Nephron (organoid): ENCODE measurements at regions not wholly inside any gene's neighbourhood (a gene's known extent, or its start where the extent isn't known, plus 50 kb on each side); places are given as distances from the start of the nearest gene placed in this dataset.

Experiments
- H3K27ac Mint-ChIP-seq, 3 experiments: 2 replicates each; pipeline ENCODE4 v1.8.0; 2020; ENCODE audit warnings: mixed read lengths in 3 of 3, mild to moderate bottlenecking in 2 of 3, moderate library complexity in 1 of 3
- H3K27me3 Mint-ChIP-seq: 2 replicates; pipeline ENCODE4 v1.8.0; 2021; ENCODE audit warnings: low read depth, mild to moderate bottlenecking, moderate library complexity, mixed read lengths
- H3K36me3 Mint-ChIP-seq: 2 replicates; pipeline ENCODE4 v1.8.0; 2020; ENCODE audit warnings: low read depth, mixed read lengths
- H3K4me1 Mint-ChIP-seq: 2 replicates; pipeline ENCODE4 v1.8.0; 2020; ENCODE audit warnings: mixed read lengths
- H3K4me3 Mint-ChIP-seq, 3 experiments: 2 replicates each; pipeline ENCODE4 v1.8.0; 2020; ENCODE audit warnings: mild to moderate bottlenecking in 3 of 3, mixed read lengths in 3 of 3, moderate library complexity in 2 of 3
- H3K9me3 Mint-ChIP-seq: 2 replicates; pipeline ENCODE4 v1.8.0; 2020; ENCODE audit warnings: mixed read lengths
- TF ChIP-seq, protein P1 (sequence below), 3 experiments: fragments of 200-600 bp; sonication (generic); IDR thresholded peaks; one replicate each; pipeline ENCODE4 v1.5.0; 2021; ENCODE audit warnings: antibody characterized with exemption in 3 of 3; ENCODE audit not compliant: unreplicated experiment in 3 of 3

DNA sequence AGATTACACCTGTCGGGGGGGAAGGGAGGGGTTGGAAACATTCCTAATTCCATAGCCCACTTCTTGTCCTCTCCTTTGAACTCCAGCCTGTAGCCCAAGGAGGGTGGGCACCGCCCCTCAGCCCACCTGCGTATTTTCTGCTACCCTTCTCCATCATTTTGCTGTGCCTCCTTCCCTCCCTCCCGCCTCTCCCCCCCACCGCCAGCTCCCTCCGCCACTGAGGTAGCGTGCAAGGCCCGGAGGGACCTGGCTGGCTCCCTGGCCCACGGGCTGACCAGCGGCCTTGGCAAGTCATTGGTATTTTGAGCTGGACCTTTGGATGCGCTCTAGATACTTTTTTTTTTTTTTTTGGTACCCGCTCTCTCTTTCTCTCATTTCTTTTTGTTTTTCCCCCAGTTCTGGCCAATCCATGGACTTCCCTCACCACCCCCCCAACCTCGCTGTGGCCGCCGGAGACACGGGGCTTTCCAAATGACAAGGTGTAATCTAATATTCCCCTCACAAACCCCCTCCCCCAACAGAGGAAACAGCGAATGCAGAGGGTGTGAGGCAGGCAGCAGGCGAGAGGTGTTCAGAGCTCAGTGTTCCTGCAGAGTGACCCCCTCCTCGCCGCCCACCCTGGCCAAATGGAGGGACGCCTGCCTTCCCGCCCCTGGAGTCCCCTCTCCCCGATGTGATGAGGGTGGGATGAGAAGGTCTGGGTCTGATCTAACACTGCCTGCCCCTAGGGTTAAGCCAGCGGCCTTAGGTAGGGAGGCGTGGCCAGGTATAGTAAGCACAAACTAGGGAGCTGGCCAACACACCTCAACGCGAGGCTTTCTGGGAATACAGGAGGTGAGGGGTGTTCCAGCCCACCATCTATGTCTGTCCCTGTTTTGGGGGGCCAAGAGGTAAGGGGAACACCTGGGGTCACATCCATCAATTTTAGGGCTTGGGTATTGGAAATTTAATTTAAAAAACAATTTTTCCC is 89.2 kb downstream of the PTPRS start:
- TF ChIP-seq, protein P1, sequence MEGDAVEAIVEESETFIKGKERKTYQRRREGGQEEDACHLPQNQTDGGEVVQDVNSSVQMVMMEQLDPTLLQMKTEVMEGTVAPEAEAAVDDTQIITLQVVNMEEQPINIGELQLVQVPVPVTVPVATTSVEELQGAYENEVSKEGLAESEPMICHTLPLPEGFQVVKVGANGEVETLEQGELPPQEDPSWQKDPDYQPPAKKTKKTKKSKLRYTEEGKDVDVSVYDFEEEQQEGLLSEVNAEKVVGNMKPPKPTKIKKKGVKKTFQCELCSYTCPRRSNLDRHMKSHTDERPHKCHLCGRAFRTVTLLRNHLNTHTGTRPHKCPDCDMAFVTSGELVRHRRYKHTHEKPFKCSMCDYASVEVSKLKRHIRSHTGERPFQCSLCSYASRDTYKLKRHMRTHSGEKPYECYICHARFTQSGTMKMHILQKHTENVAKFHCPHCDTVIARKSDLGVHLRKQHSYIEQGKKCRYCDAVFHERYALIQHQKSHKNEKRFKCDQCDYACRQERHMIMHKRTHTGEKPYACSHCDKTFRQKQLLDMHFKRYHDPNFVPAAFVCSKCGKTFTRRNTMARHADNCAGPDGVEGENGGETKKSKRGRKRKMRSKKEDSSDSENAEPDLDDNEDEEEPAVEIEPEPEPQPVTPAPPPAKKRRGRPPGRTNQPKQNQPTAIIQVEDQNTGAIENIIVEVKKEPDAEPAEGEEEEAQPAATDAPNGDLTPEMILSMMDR (IDR thresholded peaks at IDR 0.05; ENCODE audit: unreplicated experiment in 3 of 3): no peak
- Mint-ChIP-seq H3K27ac (no peak overlapping the region), H3K36me3 (peaks cover 68% of the 10 kb centered on the region)

DNA sequence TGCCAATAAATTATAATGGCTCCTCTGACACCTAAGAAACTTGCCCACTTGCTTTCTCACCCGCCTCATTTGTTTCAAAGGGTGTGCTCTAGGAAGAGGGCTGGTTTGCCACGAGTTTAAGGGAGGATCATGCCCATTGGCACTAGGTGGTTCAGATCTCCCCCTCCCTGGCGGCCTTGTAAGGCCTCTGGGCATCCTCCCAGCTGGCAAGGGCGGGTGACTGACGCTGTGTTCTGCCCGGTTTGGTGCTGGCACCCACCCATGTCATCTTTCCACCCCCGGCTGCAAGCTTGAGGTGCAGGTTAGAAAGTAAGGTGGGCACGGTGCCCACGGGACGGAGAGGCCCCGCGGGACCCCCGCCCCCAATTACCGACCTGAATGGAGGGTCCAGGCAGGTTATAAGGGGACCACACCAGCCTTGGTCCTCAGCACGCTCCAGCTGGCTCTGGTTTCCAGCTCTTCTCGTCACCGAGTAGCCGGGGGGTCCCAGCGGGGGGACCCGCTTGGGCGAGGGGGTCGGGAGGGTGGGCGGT is 90.4 kb downstream of the PTPRS start:
- Mint-ChIP-seq H3K27me3 (no peaks in the 10 kb centered on the region), H3K27ac (no peak overlapping the region), H3K4me1 (no peaks in the 10 kb centered on the region), H3K36me3 (peaks cover 68% of the 10 kb centered on the region), H3K4me3 (no peak overlapping the region), H3K9me3 (peaks cover 9% of the 10 kb centered on the region)
- TF ChIP-seq, protein P1 (IDR thresholded peaks at IDR 0.05; ENCODE audit: unreplicated experiment in 3 of 3): no peak

More for the DNA sequence above, 89.2 kb downstream of the PTPRS start:
- Mint-ChIP-seq H3K4me1 (no peaks in the 10 kb centered on the region), H3K4me3 (no peak overlapping the region), H3K27me3 (no peaks in the 10 kb centered on the region), H3K9me3 (peaks cover 20% of the 10 kb centered on the region)

DNA sequence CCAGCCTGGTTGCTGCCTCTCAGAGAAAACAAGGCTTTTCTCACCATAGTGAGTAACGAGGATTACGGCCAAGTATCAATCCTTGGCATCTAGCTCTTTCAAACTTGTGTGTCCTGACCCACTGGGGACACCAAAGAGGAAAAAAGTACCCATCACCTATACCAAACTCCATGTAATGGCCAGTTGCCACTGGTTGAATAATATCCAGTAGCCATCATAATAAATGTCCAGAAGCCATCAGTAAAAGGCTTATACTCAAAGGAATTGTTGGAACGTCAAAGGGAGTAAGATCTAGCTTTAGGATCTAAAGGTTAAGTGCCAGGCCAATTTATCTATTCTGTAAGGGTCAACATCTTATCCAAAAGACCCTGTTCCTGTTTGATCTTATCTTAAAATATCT is 91.1 kb downstream of the PTPRS start:
- Mint-ChIP-seq H3K36me3 (peaks cover 63% of the 10 kb centered on the region), H3K9me3 (peaks cover 4% of the 10 kb centered on the region), H3K4me3 (no peak overlapping the region), H3K4me1 (no peaks in the 10 kb centered on the region), H3K27me3 (no peaks in the 10 kb centered on the region), H3K27ac (no peak overlapping the region)
- TF ChIP-seq, protein P1 (IDR thresholded peaks at IDR 0.05; ENCODE audit: unreplicated experiment in 3 of 3): no peak

DNA sequence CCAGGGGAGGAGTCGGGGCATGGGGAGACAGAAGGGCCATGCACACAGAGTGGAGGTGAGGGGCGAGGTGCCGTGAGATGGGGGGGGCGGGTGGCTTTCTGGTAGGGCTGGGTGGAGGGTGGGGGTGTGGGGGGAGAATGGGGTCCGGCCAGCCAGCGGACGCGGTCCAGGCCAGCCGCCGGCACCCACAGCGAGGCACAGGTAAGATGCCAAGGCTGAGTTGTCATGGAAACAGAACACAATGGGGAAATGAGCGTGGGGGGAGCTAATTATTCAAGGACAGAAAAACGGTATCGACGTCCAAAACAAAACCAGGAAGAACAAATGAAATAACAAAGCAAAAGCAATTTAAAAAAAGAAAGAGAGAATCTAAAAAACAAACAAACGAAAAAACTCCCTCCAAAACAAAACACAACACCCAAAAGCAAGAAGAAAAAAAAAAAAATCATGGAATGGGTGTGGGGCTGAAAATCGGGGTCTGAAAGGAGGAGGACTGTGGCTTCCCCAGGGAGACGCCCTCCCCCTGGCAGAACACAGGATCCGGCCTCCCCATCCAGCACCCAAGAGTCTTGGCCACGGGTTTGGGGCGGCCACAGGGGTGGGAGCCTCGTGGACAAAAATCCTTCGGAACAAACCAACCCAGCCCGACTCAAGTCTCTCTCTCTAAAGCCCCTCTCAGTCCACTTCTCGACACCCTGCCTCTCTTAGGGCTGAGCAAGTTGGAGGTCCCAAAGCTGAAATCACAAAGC is 92.5 kb downstream of the PTPRS start:
- H3K36me3 Mint-ChIP-seq: peaks cover 58% of the 10 kb centered on the region
- no peak overlapping the region for H3K27ac Mint-ChIP-seq
- TF ChIP-seq, protein P1 (IDR thresholded peaks at IDR 0.05; ENCODE audit: unreplicated experiment in 3 of 3): no peak
- no peak overlapping the region for H3K4me3 Mint-ChIP-seq
- no peaks in the 10 kb centered on the region for H3K4me1 Mint-ChIP-seq
- H3K27me3 Mint-ChIP-seq: no peaks in the 10 kb centered on the region
- H3K9me3 Mint-ChIP-seq: no peaks in the 10 kb centered on the region

DNA sequence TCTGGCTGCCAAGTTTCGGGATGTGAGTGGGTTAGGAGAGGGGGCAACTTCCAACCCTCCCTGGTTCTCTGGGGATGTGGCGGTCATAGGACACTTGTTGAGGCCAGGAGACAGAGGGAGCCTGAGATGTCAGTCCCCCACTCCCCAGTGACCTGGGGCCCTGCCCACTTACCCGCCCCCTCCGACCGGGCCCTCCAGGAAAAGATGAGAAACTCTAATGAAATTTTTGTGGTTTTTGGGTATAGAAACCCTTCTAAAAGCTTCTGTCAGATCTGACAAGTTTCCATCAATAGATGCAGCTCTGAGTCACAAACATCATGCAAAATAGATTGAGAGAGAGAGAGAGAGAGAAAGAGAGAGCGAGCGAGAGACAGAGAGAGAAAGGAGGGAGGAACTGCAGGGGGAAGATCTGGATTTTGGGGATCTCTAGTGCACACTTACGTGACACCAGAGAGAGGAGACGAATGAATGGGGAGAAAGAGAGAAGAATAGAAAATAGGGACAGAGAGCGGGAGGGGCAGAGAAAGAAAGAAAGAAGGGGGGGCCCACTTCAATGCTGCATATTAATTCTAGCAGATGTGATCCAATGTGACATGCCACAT is 94.0 kb downstream of the PTPRS start:
- Mint-ChIP-seq H3K4me3 (no peak overlapping the region), H3K9me3 (no peaks in the 10 kb centered on the region), H3K27me3 (no peaks in the 10 kb centered on the region)

More for the DNA sequence above, 94.0 kb downstream of the PTPRS start:
- peaks cover 64% of the 10 kb centered on the region for H3K36me3 Mint-ChIP-seq
- TF ChIP-seq, protein P1 (IDR thresholded peaks at IDR 0.05; ENCODE audit: unreplicated experiment in 3 of 3): no peak
- no peak overlapping the region for H3K27ac Mint-ChIP-seq
- H3K4me1 Mint-ChIP-seq: no peaks in the 10 kb centered on the region
